NCI-H1694 (cell line): ENCODE measurements at regions not wholly inside any gene's neighbourhood (a gene's known extent, or its start where the extent isn't known, plus 50 kb on each side); places are given as distances from the start of the nearest gene placed in this dataset.
"Not testable (repeated sequence)": the region's sequence is repeated elsewhere in the genome, so short reads cannot be mapped to it uniquely, and the experiment has no call there.

Source experiments
- DNase-seq: peaks from one replicate; lab custom pipeline; 2025; lab: John Stamatoyannopoulos, UW

DNA sequence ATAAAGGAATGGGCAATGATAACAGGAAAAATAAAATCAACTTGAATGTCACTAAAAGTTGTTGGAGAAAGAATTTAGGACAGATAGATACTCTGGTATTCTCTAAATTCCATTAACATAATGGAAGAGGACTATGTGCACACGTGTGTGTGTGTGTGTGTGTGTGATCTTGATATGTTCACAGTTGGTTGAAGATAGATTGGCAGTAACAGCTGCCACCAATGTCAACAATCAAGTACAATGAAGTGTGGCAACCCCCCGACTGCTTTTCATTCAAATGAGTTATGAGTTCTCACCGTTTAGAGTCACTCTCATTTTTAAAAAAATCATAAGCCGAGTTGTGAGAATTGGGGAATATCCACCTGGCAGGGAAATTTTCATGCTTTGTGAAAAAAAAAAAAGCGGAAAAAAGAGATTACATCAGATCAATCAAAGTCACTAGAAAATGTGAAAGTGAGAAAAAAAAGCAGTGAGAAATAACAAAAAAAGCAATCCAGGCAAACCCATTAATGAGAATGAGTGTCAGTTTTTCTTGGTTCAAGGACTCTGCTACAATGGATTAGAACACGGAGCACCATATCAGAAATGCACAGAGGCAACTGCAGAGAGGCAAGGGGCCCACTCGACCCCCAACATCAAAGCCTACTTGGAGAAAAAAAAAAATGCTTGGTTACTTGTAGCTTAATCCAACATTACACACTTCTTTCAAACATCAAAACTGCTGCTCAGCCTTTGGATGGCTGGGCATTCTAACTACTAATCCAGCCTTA lies 414.9 kb upstream of the PITX2 start:
- DNase-seq = no peak

GRCh38 chr4:111040904-111041303 lies 418.0 kb upstream of the PITX2 start:
- no peak for DNase-seq

DNA sequence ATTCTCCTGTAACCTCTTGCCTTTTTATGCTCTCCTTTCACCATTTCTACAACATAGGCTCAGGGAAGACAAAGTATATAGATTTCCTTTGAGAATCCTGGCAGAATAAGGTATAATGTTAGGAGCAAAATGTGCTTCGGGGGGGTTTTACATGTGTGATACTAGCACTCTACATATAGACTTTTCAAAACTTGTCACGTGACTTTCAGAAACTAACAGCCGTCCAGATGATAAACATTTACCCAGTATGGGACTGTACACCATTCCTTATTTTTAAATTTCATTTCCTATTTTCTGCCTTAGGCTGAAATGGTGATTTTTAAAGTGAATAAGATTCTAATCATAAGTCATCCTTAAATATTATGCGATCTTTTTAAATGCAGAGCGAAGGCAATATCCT lies 420.4 kb upstream of the PITX2 start:
- DNase-seq = no peak

DNA sequence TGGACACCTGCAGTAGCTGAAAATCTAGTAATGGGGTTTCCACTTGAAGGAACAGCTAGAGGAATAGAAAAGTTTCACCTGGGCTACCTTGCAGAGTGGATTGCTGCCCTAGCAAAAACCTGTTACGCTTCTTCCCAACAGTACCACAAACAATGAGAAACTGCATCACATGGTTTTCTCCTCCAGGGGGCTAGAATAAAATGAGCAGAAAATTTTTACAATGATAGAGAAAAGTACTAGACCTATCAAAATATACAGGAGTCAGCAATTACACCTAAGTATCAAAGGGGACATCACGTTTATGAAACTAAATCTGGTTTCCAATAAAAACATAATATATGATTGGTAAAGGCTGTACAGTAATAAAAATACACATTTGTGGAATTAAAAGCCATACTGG lies 423.1 kb upstream of the PITX2 start:
- DNase-seq = no peak

DNA sequence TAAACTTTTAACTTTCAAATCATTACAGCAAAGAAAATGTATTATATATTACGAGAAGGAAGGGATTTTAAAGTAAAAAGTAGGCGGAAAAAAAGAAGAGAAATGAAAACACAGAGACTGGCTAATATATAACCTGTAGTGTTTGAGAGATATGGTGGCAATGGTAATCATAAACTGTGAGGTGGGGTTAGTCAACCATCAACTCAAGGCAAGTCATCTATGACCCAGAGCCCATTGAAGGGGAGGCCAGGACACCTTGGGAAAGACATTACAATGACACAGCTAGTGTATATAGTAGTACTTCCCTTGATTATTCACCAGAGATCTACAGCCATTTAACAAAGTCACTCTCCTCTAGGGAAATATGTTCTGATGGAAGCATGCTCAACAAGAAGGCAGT lies 423.9 kb upstream of the PITX2 start:
- no peak for DNase-seq

DNA sequence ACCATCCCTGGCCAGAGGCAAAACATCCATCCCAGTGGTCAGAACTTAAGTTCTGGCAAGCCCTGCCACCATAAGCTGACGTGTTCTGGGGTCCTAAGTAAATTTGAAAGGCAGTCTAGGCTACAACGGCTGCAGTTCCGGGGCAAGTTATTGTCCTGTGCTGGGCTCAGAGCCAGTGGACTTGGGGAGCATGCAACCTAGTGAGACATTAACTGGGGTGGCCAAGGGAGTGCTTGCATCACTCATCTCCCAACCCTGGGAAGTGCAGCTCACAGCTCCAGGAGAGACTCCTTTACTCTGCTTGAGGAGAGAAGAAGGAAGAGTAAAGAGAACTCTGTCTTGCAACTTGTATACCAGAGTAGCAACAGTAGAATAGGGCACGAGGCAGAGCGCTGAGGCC lies 425.4 kb upstream of the PITX2 start:
- no peak for DNase-seq

DNA sequence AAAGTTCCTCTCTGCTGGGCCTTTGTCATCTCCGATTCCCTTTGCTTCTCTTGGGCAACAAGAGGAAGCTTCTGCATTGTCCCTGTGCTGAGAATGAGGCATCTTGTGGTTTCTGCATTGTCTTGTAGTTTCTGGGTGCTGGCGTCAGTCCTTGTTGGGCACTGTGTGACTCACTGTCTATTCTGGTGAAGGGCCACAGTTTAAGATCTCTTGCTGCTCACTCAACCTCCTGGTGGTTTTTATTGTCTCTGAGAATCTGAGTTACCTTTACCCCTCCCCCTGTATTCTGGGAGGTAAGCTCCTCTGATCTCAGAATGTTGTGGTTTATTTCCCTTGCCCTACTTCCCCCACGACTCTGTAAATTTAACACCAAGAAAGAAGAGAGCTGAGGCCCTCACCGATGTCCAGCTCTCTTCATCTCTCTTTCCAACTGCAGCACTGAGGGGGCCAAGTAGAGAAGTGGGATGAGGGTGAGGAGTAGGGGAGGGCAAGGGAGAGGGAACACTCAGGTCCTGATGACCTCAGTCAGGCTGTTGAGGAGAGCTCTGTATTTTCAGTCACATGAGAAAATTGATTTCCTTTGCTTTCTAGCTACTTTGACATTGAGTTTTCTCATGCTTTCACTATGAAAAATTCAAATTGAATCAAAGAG lies 441.6 kb upstream of the PITX2 start:
- DNase-seq = no peak

- no peak for DNase-seq
Observed at GRCh38 chr4:111066001-111066400, 443.1 kb upstream of the PITX2 start.

DNA sequence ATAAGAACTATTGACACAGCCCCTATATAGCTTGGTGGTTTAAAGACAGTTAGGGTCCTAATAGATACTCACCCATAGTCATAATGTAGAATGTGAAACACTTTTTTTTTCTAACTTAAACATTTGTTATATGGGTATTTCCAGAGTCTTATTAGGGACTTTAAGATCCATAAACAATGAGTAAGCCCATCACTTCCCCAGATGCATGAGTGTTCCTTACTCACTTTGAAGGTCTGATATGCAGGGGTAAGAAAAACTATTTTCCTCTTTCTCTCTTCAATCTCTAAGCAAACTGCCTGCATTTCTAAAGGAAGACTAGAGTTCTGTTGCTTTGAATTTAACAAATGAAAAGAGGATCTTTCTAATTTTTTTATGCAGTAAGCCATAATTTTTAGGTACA lies 443.6 kb upstream of the PITX2 start:
- DNase-seq = no peak

GRCh38 chr4:111066887-111067286 lies 444.0 kb upstream of the PITX2 start:
- no peak for DNase-seq

DNA sequence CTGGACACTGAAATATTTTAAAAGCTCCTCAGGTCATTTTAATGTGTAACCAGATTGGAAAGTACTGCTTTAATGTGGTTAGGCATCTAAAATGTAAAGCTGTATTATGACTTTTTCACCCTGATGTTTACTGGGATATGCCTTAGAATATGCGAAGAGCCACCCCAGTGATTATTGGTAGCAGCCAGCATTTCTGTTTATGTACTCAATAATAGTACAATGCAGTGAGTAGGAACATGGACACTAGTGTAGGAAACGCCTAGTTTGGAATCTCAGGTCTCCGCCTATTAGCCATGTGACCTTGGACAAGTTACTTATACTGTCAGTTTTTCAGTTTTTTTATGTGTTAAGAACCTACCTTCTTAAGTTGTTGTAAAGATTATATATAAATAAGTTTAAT lies 446.0 kb upstream of the PITX2 start:
- no peak for DNase-seq

- DNase-seq = no peak
Observed at GRCh38 chr4:111070390-111070789, 447.5 kb upstream of the PITX2 start.

- DNase-seq = no peak
Observed at GRCh38 chr4:111074523-111075114, 451.7 kb upstream of the PITX2 start.

GRCh38 chr4:111076299-111076698 lies 453.4 kb upstream of the PITX2 start:
- not testable (repeated sequence) for DNase-seq

- no peak for DNase-seq
Observed at GRCh38 chr4:111108153-111108552, 485.3 kb upstream of the PITX2 start.

- DNase-seq = no peak
Observed at GRCh38 chr4:111113591-111113990, 490.7 kb upstream of the PITX2 start.

DNA sequence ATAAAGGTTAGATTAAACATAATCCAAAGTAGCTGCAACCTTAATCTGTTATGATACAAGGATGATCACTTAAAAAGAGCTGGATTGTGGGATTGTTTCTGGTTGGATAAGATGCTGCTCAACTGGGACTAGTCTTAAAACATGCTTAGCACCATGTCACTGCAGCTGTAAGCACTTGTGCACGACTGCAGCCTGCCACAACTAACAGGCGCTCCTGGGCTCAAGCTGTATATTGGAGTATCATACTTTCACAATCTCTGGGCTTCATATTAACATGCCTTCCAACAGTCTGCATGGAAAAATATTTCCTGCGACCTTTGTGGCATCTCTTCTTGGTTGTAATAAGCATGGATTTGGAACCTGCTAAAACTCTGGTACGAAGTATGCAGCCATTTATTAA lies 493.0 kb upstream of the PITX2 start:
- no peak for DNase-seq

- no peak for DNase-seq
Observed at GRCh38 chr4:111120191-111120590, 497.3 kb upstream of the PITX2 start.

DNA sequence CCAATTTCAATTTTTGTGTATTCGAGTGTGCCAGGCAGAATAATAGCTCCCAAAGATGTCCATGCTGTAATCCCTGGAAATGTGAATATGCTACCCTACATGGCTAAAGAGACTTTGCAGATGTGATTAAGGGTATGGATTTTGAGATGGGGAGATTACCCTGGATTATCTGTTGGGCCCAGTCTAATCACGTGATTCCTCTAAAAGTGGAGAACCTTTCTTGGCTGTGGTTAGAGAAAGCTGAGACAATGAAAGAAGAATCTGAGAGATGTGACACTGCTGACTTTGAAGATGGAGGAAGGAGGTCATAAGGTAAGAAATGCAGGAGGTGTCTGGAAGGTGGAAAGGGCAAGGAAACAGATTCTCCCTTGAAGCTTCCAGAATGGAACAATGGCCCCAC lies 503.5 kb upstream of the PITX2 start:
- no peak for DNase-seq

- DNase-seq = no peak
Observed at GRCh38 chr4:111127841-111128240, 505.0 kb upstream of the PITX2 start.

GRCh38 chr4:111128327-111128726 lies 505.4 kb upstream of the PITX2 start:
- no peak for DNase-seq

GRCh38 chr4:111136438-111136837 lies 513.6 kb upstream of the PITX2 start:
- peak; percentile 9 for DNase-seq

DNA sequence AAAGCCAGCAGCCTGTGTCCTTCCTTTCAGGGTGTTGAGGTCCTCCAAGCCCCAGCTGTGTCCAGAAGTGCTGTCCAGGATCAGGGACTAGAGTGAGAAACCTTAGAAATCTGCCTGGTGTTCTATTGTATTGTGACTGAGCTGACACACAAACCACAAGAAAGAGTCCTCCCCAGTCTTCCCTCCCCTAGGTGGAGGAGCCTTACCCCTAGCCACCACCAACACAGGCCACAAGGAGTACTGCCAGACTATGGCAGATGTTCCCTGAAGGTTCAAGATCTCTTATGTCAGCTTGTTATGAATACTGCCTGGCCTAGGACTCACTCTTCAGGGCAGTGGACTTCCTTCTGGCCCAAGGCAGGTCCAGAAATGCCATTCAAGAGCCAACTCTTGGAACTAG lies 514.1 kb upstream of the PITX2 start:
- DNase-seq = no peak

- no peak for DNase-seq
Observed at GRCh38 chr4:111143510-111143909, 520.6 kb upstream of the PITX2 start.
